C4-2B (cell line): ENCODE measurements at regions not wholly inside any gene's neighbourhood (a gene's known extent, or its start where the extent isn't known, plus 50 kb on each side); places are given as distances from the start of the nearest gene placed in this dataset.

Experiments
- CTCF ChIP-seq: fragments of 450-650 bp; conservative IDR thresholded peaks from 2 replicates; pipeline ENCODE4 v1.5.1; 2017; ENCODE audit warnings: mild to moderate bottlenecking
- ZFX ChIP-seq: fragments of 450-650 bp; IDR thresholded peaks from 2 replicates; pipeline ENCODE4 v1.6.1; 2017

- no peak for TF ChIP-seq CTCF
- TF ChIP-seq ZFX: no peak
Measured at GRCh38 chrX:45596188-45596808, 395.6 kb upstream of the DIPK2B start.
